Esophagus muscularis mucosa (tissue), 4 donors: ENCODE measurements at regions not wholly inside any gene's neighbourhood (a gene's known extent, or its start where the extent isn't known, plus 50 kb on each side); places are given as distances from the start of the nearest gene placed in this dataset.

ENCODE experiments used
- CTCF ChIP-seq, 3 experiments: fragments of 200-600 bp in 2 of 3; fragments of 450-650 bp in 1 of 3; sonication (generic) in 2 of 3; IDR thresholded peaks; one replicate each; pipeline ENCODE4 v1.5.1; 2017 to 2019; ENCODE audit warnings: antibody characterized with exemption in 3 of 3, mild to moderate bottlenecking in 2 of 3, moderate library complexity in 1 of 3
- EP300 ChIP-seq: sonication (generic); formaldehyde crosslinking; IDR thresholded peaks from one replicate; pipeline ENCODE4 v1.6.1; 2017; ENCODE audit warnings: antibody characterized with exemption
- POLR2A ChIP-seq: fragments of 450-650 bp; IDR thresholded peaks from one replicate; pipeline ENCODE4 v1.6.1; 2017; ENCODE audit warnings: antibody characterized with exemption, moderate library complexity, mild to moderate bottlenecking, low read depth

- no peak for TF ChIP-seq CTCF (IDR thresholded peaks at IDR 0.05)
- no peak for TF ChIP-seq POLR2A
- no peak for TF ChIP-seq EP300
Observed at GRCh38 chr12:20109676-20110075, 258.7 kb upstream of the PDE3A start.
